ENCODE measurements at regions not wholly inside any gene's neighbourhood (a gene's known extent, or its start where the extent isn't known, plus 50 kb on each side); places are given as distances from the start of the nearest gene placed in this dataset.
"Not testable (repeated sequence)": the region's sequence is repeated elsewhere in the genome, so short reads cannot be mapped to it uniquely, and the experiment has no call there.

- DNase-seq = no peak
Measured at GRCh38 chrX:140447150-140447549, 57.7 kb downstream of the SOX3 start.

GRCh38 chrX:140440876-140441275 lies 64.0 kb downstream of the SOX3 start:
- no peak for DNase-seq

GRCh38 chrX:140439476-140439875 lies 65.4 kb downstream of the SOX3 start:
- no peak for DNase-seq

- DNase-seq = no peak
Measured at GRCh38 chrX:140434347-140434746, 70.5 kb downstream of the SOX3 start.

- no peak for DNase-seq
Measured at GRCh38 chrX:140433582-140433981, 71.3 kb downstream of the SOX3 start.

GRCh38 chrX:140432346-140433175 lies 72.3 kb downstream of the SOX3 start:
- no peak for DNase-seq

- no peak for DNase-seq
Measured at GRCh38 chrX:140431521-140431920, 73.3 kb downstream of the SOX3 start.

- no peak for DNase-seq
Measured at GRCh38 chrX:140425712-140426395, 79.0 kb downstream of the SOX3 start.

- DNase-seq = no peak
Measured at GRCh38 chrX:140422501-140422900, 82.4 kb downstream of the SOX3 start.

- DNase-seq = not testable (repeated sequence)
Measured at GRCh38 chrX:140402131-140402530, 102.7 kb downstream of the SOX3 start.

- DNase-seq = not testable (repeated sequence)
Measured at GRCh38 chrX:140396326-140396725, 108.5 kb downstream of the SOX3 start.

GRCh38 chrX:140393507-140393906 lies 111.4 kb downstream of the SOX3 start:
- no peak for DNase-seq

- DNase-seq = no peak
Measured at GRCh38 chrX:140391313-140391712, 113.6 kb downstream of the SOX3 start.

GRCh38 chrX:140389331-140389730 lies 115.5 kb downstream of the SOX3 start:
- DNase-seq = no peak

- DNase-seq = no peak
Measured at GRCh38 chrX:140362861-140363260, 142.0 kb downstream of the SOX3 start.

- no peak for DNase-seq
Measured at GRCh38 chrX:140360924-140361323, 143.9 kb downstream of the SOX3 start.

GRCh38 chrX:140360284-140360683 lies 144.6 kb downstream of the SOX3 start:
- no peak for DNase-seq

GRCh38 chrX:140355922-140356321 lies 148.9 kb downstream of the SOX3 start:
- DNase-seq = no peak

- no peak for DNase-seq
Measured at GRCh38 chrX:140355429-140355828, 149.4 kb downstream of the SOX3 start.

- DNase-seq = no peak
Measured at GRCh38 chrX:140354431-140355120, 150.3 kb downstream of the SOX3 start.

GRCh38 chrX:140346729-140347128 lies 158.1 kb downstream of the SOX3 start:
- no peak for DNase-seq

GRCh38 chrX:140343226-140343868 lies 161.5 kb downstream of the SOX3 start:
- DNase-seq = no peak

- DNase-seq = no peak
Measured at GRCh38 chrX:140342410-140342809, 162.5 kb downstream of the SOX3 start.

Data from CD4-positive, alpha-beta T cell treated with Interleukin-17A for 4 hours (primary cell).